ENCODE measurements at regions not wholly inside any gene's neighbourhood (a gene's known extent, or its start where the extent isn't known, plus 50 kb on each side); places are given as distances from the start of the nearest gene placed in this dataset.

DNA sequence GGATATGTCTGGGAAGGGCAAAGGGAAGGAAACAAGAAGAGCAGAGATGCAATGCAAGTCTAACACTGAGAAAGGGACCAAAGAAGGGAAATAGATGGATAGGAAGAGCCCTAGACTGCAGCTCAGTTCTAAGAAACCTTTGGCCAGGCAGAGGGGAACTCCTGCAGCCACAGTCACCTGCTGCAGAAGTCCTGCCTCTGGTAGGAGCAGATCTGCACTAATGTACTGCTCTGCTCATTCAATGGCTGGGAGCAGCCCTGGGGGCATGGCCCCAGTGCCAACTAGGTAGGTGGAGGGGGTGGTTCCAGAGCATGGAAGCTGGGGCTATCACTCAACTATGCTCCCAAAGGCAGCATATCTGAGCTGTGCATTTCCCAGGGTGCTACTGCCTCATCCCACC lies 388.9 kb downstream of the PCNX1 start:
- no peak for DNase-seq

DNA sequence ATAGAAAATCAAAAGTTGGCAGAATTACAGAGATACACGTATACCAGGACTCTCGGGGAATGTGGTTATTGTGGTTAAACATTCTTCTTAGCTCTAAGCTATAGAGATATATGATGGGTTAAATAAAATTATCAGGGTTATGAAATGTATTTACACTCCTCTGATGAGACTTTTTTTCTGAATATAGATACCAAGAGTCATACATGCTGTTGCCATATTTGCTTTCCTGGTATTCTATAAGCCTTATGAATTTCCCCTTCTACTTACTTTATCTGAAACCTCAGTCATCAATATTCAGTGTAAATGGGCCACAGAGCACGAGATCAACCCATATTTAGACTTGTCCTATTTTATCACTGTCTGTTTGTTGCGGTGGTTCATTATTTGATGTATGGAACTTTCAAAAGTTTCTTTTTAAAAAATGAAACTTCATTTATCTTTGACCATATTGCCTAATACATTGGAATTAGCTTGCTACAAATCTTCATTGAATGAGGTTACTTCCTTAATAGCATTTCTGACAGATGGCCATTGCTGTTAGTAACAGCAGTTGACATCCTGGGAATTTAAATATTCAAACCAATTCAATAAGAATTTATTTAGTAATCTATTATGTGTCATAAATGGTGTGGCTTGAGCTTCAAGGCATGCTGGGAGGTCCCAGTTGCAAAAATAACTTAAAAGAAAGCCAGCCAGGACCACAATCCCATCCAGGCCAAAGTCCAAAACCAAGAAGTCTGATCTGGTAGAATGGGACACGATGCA lies 393.5 kb downstream of the PCNX1 start:
- no peak for DNase-seq

DNA sequence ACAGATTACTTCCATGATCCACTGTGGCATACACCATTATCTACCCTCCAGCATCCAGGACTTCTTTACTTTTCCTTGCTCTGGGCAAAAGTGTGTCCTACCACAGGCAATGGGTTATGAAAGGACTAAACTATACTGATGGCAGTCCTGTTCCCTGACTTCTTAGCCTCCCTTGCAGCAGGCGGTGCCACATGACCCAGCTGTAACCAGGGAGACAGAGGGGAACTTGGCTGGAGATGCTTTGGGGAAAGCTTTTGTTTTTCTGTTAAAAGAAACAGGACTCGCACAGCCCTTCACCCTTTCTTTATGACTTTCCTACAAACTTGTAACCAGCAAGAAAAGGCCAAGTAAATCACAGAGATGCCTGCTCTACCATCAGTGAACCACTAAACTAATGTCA lies 394.4 kb downstream of the PCNX1 start:
- no peak for DNase-seq

DNA sequence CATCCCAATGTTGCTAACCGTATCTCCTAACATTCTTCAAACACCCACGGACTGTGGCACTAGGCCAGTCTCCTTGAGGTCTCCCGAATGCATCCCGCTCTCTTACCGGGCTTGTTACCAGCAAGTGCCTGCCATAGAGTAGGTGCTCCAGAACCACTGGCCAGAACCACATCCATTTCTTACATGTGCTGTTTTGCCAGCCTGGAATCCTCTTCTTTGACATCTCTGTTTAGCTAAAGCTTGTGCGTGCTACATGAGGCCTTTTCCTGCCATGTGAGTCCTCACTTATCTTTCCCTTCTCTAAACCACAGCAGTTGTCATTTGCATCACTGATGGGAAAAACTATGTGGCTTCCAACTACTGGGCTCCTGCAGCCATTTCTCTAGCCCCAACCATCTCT lies 397.4 kb downstream of the PCNX1 start:
- DNase-seq: no peak

DNA sequence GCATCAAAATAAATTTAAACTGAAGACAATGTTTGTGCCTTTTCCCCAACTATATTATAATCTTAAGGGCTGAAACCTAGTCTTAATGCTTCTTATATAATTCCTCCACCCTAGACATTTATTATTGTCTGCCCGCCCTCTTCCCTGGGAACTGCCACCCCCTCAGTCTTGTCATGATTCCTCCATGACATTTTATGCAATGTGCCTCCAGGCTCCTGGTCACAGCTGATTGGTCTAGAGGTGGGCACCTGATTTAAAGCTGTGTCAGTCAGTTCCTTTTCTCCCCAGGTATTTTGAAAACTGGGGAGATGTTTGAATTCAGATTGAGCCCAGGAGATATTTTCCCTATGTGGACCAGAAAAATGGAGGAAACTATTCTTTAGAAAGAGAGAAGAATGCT lies 401.4 kb downstream of the PCNX1 start:
- no peak for DNase-seq

DNA sequence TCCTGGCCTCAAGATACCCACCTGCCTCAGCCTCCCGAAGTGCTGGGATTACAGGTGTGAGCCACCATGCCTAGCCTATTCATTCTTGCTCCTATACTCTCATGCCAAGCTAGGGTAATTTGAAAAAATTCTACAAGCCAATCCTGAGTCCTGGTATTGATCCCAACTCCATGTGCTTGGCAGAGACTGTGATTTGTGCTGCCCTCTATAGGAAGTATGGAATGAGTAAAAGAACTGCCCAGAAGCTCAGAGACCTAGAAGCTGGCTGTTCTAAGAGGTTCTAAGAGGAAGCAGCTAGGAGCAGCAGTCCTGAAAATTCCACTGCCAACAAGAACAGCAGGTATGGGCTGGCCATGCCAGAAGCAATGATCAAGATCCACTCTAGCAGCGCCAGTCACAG lies 402.5 kb downstream of the PCNX1 start:
- no peak for DNase-seq

DNA sequence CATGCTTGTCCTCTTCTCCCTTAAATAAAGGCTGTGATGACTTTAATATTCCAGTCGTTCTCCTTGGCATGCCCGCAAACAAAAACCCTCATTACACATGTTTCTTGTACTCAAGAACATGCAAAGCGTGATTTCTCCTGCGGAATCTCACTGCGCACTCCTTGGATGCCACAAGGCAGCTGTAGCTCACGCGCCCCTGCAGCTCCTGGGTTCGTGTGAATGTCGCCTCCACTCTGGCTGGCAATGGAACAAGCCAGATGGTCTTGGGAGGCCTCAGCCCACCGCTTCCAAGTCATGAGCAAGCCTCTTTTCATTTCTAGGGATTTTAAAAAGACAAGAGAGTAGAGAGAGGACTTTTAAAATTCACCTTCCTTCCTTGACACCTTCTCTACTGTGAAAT lies 403.8 kb downstream of the PCNX1 start:
- DNase-seq: no peak

DNA sequence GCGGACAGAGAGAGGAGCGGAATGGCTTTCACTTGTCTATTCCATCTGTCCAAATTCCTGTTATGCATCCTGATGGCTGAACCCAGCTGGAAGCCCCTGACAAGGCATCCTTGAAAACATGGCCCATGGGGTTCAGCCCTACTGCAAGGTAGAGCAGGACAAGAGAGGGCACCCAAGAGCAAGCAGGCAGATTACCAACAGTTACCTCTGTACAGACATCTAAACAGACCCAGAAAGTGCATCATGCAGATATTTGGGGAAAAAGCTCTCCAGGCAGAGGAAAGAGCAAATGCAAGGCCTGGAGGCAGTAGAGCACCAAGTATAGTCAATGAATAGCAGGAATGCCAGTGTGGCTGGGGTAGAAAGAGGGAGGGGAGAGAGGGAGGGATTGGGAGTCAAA lies 407.5 kb downstream of the PCNX1 start:
- no peak for DNase-seq

DNA sequence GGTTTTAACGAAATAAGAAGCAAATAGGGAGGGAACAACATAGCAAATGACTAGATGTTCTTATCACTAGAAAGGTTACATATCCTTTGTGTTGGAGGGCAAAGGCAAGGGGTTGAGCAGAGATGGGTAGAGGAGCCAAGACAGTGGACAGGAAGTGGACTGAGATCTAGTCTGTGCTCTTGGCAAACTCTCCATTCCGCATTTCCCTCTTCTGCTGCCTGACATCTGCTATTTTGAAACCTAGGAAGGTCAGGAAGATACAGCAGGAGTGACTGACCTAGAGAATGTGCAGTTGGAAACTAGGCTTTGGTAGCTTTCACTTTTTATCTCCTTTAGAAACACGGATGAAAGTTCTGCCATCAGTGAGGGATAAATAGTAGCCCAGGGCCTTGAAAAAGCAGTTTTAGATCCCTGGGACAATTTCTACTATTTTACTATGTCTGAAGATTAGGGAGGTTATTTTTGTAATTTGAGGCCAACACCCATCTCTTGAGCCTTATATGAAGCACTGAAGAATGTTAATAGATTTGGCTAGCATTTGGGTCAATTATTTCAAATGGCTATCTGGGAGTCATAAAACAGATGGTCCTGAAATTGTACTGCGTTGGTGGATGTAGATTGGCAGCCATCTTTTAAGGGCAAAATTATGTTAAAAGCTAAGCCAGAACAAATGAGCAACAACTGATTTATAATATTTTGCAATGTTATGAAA lies 410.3 kb downstream of the PCNX1 start:
- DNase-seq: no peak

DNA sequence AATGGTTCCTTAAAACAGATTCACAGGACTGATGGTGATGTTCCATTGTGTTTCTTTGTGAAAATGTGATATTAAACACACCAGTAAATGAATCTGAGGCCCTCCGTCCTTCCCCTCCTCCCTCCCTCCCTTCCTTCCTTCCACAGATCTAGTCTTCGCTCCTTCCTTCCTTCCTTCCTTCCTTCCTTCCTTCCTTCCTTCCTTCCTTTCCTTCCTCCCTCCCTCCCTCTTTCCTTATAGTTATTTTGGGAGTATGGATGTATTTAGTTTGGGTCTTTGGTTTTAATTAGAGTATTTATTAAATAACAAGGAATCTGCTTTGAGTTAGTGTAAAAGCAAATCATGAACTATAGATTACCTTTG lies 410.8 kb downstream of the PCNX1 start:
- no peak for DNase-seq

DNA sequence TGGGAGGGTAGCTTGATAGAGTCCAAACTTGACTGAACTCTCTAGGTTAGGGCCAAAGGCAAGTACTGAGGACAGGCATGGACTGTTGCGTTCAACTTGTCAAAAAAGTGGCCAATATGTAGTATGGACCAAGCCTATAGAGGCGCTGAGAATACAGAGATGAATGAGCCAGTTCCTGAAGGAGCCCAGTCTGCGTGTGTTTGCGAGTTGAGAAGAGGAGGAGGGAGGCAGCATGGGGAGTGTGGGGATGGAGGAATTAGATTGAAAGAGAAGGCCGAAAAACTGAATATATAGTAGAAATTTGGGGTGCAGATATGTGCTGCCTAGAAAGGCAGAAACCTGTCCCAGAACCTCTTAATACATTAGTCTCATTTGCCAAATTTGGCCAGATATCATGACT lies 412.4 kb downstream of the PCNX1 start:
- DNase-seq: peak; percentile 56

DNA sequence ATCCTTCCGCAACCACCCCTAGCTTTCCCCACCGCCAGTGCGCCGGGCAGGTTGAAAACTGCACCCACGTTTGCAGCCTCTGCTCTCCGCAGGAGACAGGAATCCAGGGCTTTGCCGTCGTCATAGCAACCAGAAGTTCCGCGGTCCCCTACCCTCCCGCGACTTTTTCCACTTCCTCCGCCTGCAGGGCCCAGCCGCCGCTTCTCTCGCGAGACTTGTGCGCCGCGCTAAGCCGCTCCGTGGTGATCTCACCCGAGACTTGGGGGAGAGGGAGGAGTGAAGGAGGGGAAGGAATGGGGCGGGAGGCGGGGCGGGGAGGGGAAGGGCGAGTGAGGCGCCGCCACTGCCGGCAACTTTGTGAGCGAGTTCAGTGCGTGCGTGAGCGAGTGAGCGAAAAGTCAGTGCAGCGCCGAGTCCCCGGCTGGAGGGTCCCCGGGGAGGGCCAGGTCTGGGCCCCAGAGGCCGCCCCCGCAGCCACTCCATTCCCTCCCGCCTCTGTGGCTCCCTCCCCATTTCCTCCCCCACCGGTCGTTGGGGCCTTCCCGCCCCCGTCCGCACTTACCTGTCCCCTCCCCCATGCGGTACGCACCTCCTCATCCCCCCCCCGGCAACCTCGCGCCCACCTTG lies 413.0 kb downstream of the PCNX1 start, which contains the start of gene SIPA1L1:
TSS of gene SIPA1L1 (plus strand) at position 370 of the 627 bp plus-strand sequence.
- DNase-seq: peak; percentile 98

DNA sequence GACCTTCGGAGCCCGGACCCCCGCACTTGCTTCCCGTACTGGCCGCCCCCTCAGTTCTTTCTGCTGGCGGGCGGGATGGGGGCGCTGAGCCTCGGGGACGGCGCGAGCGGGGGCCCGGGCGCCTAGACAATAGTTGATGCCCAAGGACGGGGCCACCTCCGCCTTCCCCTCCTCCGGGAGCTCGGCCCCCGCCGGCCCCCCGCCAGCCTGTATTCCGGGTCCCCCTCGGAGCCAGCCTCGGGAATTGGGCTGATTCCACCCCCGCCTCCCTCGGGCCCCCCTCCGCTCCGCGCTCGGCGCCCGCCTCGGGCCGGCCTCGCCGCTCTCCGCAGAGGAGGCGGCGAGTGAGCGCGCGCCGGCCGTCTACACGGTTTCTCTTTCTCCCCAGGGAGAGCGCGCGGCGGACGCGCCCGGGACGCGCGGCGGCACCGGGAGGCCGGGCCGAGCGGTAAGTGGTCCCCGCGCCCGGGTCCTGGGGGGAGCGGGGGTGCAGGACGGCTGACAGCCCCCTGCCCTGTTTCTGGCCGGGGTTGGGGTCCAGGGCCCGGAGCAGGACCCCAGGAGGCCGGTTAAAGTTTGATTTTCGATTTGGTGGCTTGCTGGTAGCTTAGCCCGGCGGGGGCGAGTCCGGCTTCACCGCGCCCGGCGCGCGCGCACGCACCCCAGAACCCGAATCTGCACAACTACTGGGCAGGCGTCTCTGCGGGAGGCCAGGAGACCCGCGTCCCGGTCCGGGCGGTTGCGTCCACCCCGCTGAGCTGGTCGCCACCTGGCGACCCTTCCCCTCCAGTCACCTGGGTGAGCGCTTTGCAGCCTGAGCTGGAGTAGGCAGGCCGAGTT lies 413.7 kb downstream of the PCNX1 start:
- peak; percentile 57 for DNase-seq

DNA sequence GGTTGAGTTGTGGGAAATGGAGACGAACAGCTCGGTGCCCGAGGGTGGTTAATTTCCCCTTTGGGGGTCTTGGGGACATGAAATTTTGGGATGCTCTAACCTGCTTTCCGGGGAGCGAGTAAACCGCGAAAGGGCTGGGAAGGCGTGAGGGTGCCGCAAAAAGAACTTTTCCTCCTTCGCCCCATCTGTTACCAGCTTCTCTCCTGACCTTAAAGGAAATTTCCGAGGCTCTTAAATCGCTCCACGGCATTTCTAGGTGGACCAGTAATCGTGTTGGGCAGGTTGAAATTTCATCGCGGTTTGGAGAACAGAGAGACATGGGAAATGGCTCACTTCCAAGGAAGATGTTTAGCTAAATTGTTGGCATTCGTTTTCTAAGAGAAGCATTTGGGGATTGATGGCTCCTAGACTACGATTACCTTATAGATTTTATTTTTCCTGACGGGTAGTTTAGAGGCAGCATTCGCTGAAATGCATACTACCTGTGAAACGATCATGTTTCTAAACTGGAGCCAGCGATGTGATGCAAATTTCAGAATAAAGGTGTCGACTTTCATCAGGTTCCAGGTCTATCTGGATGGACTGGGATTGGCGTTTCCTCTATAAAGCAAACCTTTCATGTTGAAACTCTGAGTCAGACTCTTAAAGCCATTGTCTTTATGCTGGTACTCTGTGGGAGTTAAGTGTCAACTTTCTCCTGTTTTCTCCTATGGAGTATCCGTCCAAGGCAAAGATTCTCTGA lies 414.5 kb downstream of the PCNX1 start:
- peak; percentile 55 for DNase-seq

DNA sequence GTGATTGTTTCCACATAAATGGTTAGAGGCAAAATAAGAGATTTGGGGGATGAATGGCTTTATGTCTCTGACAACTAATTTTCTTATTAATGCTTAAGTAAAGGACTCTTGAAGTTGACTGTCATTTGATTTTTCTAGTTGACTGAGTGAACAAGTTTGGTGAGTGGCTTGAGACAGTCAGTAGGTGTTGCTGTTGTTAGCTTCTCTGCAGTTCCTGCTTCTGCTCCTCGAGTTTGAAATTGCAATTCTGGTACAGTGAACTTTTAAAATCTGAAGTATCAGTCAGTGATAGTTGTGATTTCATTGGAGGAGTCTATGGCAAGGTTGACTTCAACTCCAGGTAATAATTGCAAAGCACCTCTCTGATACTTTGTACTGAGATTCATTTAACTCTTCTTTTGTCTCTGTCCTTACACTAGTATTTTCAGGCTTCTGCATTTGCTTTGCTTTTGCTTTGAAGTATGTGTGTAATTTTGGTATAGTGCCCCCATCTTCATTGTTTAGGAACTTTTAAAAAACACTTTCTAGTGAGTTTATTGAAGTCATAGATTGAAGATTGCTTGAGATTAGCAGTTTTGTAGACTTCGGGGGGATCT lies 415.5 kb downstream of the PCNX1 start:
- peak; percentile 67 for DNase-seq

DNA sequence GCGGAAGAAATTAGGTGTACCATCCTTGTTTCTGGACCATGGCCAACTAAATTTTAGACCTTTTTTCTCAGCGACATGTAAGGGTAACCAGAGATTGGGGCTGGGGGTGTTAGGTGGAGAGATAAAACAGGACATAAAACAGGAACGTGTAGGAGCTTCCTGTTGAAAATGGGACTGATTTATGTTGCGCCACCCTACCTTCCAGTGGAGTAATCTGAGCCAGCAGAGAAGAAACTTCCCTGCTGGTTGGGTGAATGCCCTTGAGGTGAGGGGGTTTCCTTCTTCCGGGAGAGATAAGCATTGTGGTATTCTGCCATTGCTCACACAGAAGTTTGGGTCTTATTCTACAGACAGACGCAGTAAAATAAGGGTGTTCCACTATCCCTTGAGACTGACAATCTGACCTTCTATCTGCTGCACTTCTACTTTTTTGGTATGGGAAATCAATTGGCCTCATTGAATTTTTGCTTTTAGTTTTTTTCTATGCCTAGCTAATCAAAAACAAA lies 417.6 kb downstream of the PCNX1 start:
- peak; percentile 45 for DNase-seq

DNA sequence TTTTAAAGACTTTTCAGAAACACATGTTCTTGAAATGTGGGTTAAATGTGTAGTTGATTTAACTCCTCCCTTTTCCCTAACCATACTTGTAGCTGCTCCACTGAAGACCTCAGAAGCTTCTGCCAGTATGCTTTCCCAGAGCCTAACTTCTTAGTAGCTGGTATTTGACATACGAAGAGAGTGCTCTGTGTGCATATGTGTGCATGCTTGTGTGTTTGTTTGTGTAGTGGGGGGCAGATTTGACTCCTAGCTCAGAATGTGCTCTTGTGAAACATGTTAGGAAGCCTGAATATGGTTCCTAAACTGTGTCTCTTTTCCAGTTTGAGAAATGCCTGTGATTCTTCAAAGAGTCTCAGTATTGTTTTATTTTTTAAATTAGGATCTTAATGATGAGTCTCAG lies 420.4 kb downstream of the PCNX1 start:
- DNase-seq: no peak

DNA sequence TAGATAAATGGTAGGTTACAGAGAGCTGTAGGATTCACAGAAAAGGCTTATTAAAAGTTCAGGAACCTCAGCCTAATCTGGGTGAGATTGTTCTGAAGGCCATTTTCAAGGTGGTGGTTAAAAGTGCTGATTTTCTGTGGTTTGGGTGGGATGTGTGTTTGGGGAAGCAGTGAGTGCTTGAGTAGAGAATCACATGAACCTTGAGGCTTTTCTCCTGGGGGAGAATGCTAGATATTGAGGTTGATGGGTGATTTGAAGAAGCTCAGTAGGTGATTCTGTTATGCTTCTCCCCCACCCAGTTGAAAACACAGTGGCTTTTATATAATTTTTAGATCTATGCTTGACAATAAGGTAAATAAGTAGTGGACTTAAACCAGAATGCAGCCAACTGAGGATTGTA lies 420.9 kb downstream of the PCNX1 start:
- no peak for DNase-seq

DNA sequence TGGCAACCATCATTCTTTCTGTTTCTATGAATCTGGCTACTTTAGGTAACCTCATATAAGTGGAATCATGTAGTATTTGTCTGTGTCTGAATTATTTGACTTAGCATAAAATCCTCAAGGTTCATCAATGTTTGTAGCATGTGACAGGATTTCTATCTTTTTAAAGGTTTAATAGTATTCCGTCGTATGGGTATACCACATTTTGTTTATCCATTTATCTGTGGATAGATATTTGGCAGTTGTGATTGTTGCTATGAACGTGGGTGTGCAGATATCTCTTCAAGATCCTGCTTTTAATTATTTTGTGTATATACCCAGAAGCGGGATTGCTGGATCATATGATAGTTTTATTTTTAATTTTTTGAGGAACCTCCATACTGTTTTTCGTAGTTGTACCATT lies 421.7 kb downstream of the PCNX1 start:
- DNase-seq: no peak

DNA sequence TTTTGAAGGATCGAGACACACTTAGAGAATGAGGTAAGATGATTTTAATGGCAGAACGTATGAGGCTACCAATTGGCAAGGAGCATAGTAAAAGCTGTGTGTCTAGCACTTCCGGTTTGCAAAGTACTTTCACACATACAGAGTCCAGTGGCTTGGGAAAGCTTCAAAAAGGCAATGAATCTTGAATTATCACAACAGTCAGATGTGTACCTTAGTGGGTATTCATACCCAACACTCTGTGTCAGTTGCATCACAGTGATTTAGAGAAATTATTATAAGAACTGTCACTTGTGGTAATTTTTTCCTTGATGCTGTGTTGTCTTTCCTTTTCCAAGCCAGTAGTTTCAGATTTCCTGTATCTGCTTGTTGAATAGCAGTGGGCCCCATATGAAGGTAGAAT lies 424.1 kb downstream of the PCNX1 start:
- DNase-seq: no peak

DNA sequence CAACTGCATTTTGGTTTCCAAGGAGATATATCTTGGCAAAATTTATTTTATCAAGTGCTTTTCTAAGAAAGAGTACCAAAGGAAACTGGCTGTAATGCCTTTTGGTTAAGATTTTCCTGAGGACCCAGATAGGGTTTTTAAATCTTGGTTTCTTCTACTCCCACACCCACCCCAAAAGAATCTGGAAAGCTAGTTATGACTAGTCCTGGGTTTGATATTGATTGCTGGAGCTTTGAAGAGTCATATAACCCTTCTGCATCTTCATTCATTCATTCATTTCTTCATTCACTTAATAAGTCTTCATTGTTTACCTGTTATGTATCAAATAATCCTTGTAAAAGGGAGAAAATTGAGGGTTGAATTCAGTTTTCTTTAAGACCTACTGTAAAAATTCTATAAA lies 425.2 kb downstream of the PCNX1 start:
- no peak for DNase-seq

DNA sequence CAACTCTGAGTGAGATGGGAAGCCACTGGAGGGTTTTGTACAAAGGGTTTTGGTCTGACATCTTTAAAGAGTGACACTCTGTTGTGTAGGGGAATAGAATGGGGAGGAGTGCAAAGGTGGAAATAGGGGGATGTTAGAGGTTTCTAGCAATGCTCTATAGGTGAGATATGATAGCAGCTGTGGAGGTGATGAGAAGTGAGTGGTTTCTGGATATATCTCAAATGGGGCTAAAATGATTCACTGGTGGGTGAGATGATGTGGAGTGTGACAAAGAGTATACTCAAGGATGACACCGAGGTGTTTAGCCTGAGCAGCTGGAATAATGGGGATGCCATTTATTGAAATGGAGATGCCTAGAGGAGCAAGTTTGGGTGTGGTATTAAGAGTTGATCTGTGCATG lies 426.4 kb downstream of the PCNX1 start:
- DNase-seq: no peak

All from hematopoietic multipotent progenitor cell treated with erythropoietin and hydrocortisone succinate and interleukin-3 and kit ligand, for 6 days (in vitro differentiated cells).